GM12878 (cell line): ENCODE measurements at regions not wholly inside any gene's neighbourhood (a gene's known extent, or its start where the extent isn't known, plus 50 kb on each side); places are given as distances from the start of the nearest gene placed in this dataset.

Experiments used
- ATAC-seq: fragments of 200-7000 bp; cut with Tn5 transposase; 3 replicates; pipeline ENCODE4 v1.9.1; 2020; ENCODE audit warnings: mild to moderate bottlenecking, moderate library complexity
- BruUV-seq: library from RNA; stranded (reverse); fragments of 400-500 nt; replicated peaks from 2 replicates; lab custom pipeline; 2021; lab: Mats Ljungman, UMichigan
- CTCF ChIA-PET: fragments of 300-600 bp; sonication (Branson Sonifier 250); formaldehyde crosslinking; extraction: SDS; loops from one replicate; lab custom pipeline; 2021; ENCODE audit warnings: inconsistent platforms; lab: Yijun Ruan, JAX
- POLR2A ChIA-PET: fragments of 350-600 bp; formaldehyde crosslinking; extraction: SDS; loops from one replicate; lab custom pipeline; 2021; ENCODE audit warnings: inconsistent platforms; lab: Charles Lee
- RAD21 ChIA-PET: fragments of 300-600 bp; sonication (Branson Sonifier 250); formaldehyde crosslinking; loops from one replicate; lab custom pipeline; 2023; ENCODE audit warnings: antibody characterized with exemption; ENCODE audit not compliant: unreplicated experiment; lab: Charles Lee
- SMC1A ChIA-PET: fragments of 300-600 bp; sonication (Branson Sonifier 250); formaldehyde crosslinking; loops from one replicate; lab custom pipeline; 2023; ENCODE audit not compliant: unreplicated experiment, uncharacterized antibody; lab: Charles Lee
- DNase-seq: peaks from one replicate; pipeline ENCODE4 v3.0.0-alpha.2; 2011; ENCODE audit warnings: low read depth, low spot score
- FAIRE-seq: peaks from 3 replicates; lab custom pipeline; 2011; peaks lifted over from hg19 to GRCh38; lab: Jason Lieb, UNC
- H2AFZ ChIP-seq: 2 replicates; pipeline ENCODE4 v1.6.0; 2011; ENCODE audit warnings: low read depth, low read length, control low read depth; ENCODE audit not compliant: control insufficient read depth
- H3K27ac ChIP-seq: 2 replicates; pipeline ENCODE4 v1.5.1; 2011; ENCODE audit warnings: control low read depth; ENCODE audit not compliant: control insufficient read depth, insufficient read depth
- H3K27me3 ChIP-seq, 2 experiments: replicated peaks in 1 of 2; 2 replicates each; pipeline versions ENCODE4 v1.6.0 to v1.6.1; 2011; ENCODE audit warnings: low read length in 1 of 2; ENCODE audit not compliant: control insufficient read depth in 2 of 2, insufficient read depth in 2 of 2
- H3K36me3 ChIP-seq, 2 experiments: 2 replicates each; pipeline ENCODE4 v1.5.1; 2011; ENCODE audit warnings: low read length in 1 of 2; ENCODE audit not compliant: control insufficient read depth in 2 of 2, insufficient read depth in 2 of 2
- H3K4me1 ChIP-seq: 2 replicates; pipeline ENCODE4 v1.6.1; 2011; ENCODE audit warnings: mild to moderate bottlenecking, low read length, moderate library complexity, mixed read lengths; ENCODE audit not compliant: control insufficient read depth, insufficient read depth
- H3K4me2 ChIP-seq: 2 replicates; pipeline ENCODE4 v1.6.0; 2011; ENCODE audit warnings: control low read depth; ENCODE audit not compliant: control insufficient read depth, insufficient read depth
- H3K4me3 ChIP-seq: fragments of 200-600 bp; sonication (generic); 2 replicates; pipeline ENCODE4 v1.5.1; 2016
- H3K79me2 ChIP-seq: 2 replicates; pipeline ENCODE4 v1.6.0; 2011; ENCODE audit warnings: low read length; ENCODE audit not compliant: control insufficient read depth, insufficient read depth
- H3K9ac ChIP-seq: 2 replicates; pipeline ENCODE4 v1.8.0; 2011; ENCODE audit warnings: low read length, control low read depth, mixed read lengths; ENCODE audit not compliant: control insufficient read depth, insufficient read depth
- H3K9me3 ChIP-seq: replicated peaks from 3 replicates; pipeline ENCODE4 v1.5.1; 2011; ENCODE audit warnings: mild to moderate bottlenecking, low read length; ENCODE audit not compliant: control insufficient read depth, insufficient read depth
- H4K20me1 ChIP-seq: 2 replicates; pipeline ENCODE4 v1.6.0; 2011; ENCODE audit not compliant: control insufficient read depth, insufficient read depth
- ATF3 ChIP-seq: IDR thresholded peaks from 2 replicates; pipeline ENCODE4 v1.6.1; 2011; ENCODE audit warnings: low read depth, mild to moderate bottlenecking, low read length, moderate library complexity, borderline replicate concordance; ENCODE audit errors: extremely low read depth
- ATF7 ChIP-seq: fragments of 450-650 bp; IDR thresholded peaks from 2 replicates; pipeline ENCODE4 v1.6.1; 2016; ENCODE audit warnings: low read depth, mild to moderate bottlenecking
- FOXM1 ChIP-seq: IDR thresholded peaks from 2 replicates; pipeline ENCODE4 v1.6.1; 2012; ENCODE audit warnings: low read depth, mild to moderate bottlenecking, inconsistent platforms, low read length, moderate library complexity
- MXI1 ChIP-seq: fragments of 150-350 bp; IDR thresholded peaks from 2 replicates; pipeline ENCODE4 v1.6.1; 2011; ENCODE audit warnings: low read depth, mild to moderate bottlenecking, inconsistent platforms, low read length, improper control_type of control experiment
- NFYA ChIP-seq: IDR thresholded peaks from 2 replicates; pipeline ENCODE4 v1.6.1; 2011; ENCODE audit warnings: low read depth, mild to moderate bottlenecking, low read length, improper control_type of control experiment, borderline replicate concordance
- NFYB ChIP-seq: IDR thresholded peaks from 2 replicates; pipeline ENCODE4 v1.6.1; 2011; ENCODE audit warnings: low read depth, mild to moderate bottlenecking, low read length, improper control_type of control experiment, moderate library complexity; ENCODE audit not compliant: insufficient read depth
- PKNOX1 ChIP-seq: fragments of 450-650 bp; IDR thresholded peaks from 2 replicates; pipeline ENCODE4 v1.6.1; 2016; ENCODE audit warnings: mild to moderate bottlenecking
- SMAD1 ChIP-seq: fragments of 450-650 bp; IDR thresholded peaks from 2 replicates; pipeline ENCODE4 v1.6.1; 2018; ENCODE audit warnings: mild to moderate bottlenecking, low read depth; ENCODE audit not compliant: partially characterized antibody
- SMAD5 ChIP-seq: IDR thresholded peaks from 2 replicates; pipeline ENCODE4 v1.6.1; 2016; ENCODE audit warnings: antibody characterized with exemption, low read depth
- SMARCA5 ChIP-seq: fragments of 450-650 bp; IDR thresholded peaks from 2 replicates; pipeline ENCODE4 v1.6.1; 2017; ENCODE audit warnings: mild to moderate bottlenecking
- SP1 ChIP-seq: IDR thresholded peaks from one replicate; pipeline ENCODE4 v1.6.1; 2011; ENCODE audit warnings: low read depth, low read length
- SPI1 ChIP-seq: IDR thresholded peaks from 2 replicates; pipeline ENCODE4 v1.6.1; 2011; ENCODE audit warnings: low read depth, mild to moderate bottlenecking, low read length, moderate library complexity, borderline replicate concordance; ENCODE audit not compliant: insufficient read depth
- STAT3 ChIP-seq: IDR thresholded peaks from 2 replicates; pipeline ENCODE4 v1.6.1; 2011; ENCODE audit warnings: low read depth, low read length, improper control_type of control experiment
- YY1 ChIP-seq: IDR thresholded peaks from 2 replicates; pipeline ENCODE4 v1.6.1; 2011; ENCODE audit warnings: low read depth, mild to moderate bottlenecking, low read length
- ZBED1 ChIP-seq: IDR thresholded peaks from 2 replicates; pipeline ENCODE4 v1.6.1; 2016; ENCODE audit warnings: borderline replicate concordance
- ZNF24 ChIP-seq: fragments of 450-650 bp; IDR thresholded peaks from 2 replicates; pipeline ENCODE4 v1.6.1; 2017; ENCODE audit warnings: antibody characterized with exemption, mild to moderate bottlenecking
- WGBS: methylation state at CpG from one replicate; pipeline ENCODE4 v1.1.6; 2016; ENCODE audit warnings: low lambda C conversion rate; ENCODE audit not compliant: insufficient replicate concordance, insufficient coverage; ENCODE audit errors: missing lambda C conversion rate; 5-methylcytosine and 5-hydroxymethylcytosine counted together
- in situ Hi-C: fragments of 300-500 bp; cut with MboI; formaldehyde crosslinking; loops from 9 replicates; pipeline ENCODE4 v1.14.3; 2018; ENCODE audit warnings: mixed read lengths
- intact Hi-C: fragments of 100-400 bp; cut with micrococcal nuclease; formaldehyde crosslinking; loops from one replicate; pipeline ENCODE4 v1.14.2; 2022; ENCODE audit not compliant: unreplicated experiment

GRCh38 chr9:106531491-106531890 lies 331.5 kb upstream of the ZNF462 start:
- Histone ChIP-seq H3K4me2 (no peak overlapping the region), H3K27me3 (no peaks in the 10 kb centered on the region), H2AFZ (no peak overlapping the region), H3K9me3 (no peaks in the 10 kb centered on the region), H3K79me2 (no peaks in the 10 kb centered on the region), H3K27ac (no peak overlapping the region), H4K20me1 (no peaks in the 10 kb centered on the region), H3K36me3 (no peaks in the 10 kb centered on the region), H3K4me1 (no peaks in the 10 kb centered on the region), H3K9ac (no peak overlapping the region), H3K4me3 (no peak overlapping the region)
- 45% methylated on average over 1 of the region's 1 CpG for WGBS
- no TSS peak for BruUV-seq
- TF ChIP-seq FOXM1 (no peak), SMAD5 (no peak), NFYA (no peak)
- intact Hi-C loops (no loop called here), in situ Hi-C loops (no loop called here)
- ChIA-PET SMC1A (no interaction called here), RAD21 (no interaction called here), POLR2A (no interaction called here), CTCF (no interaction called here)
- FAIRE-seq (no peak), DNase-seq (no peak), ATAC-seq (no peak)

- ChIA-PET SMC1A (interaction anchor here (1.2 to 1.5 kb wide), 2 partner anchors 9 to 29 kb away, joined by 3 to 4 read pairs; no protein-coding TSS in a partner anchor), POLR2A (no interaction called here), RAD21 (no interaction called here)
- H2AFZ ChIP-seq = no peak overlapping the region
- in situ Hi-C loops (no loop called here), intact Hi-C loops (no loop called here)
- FAIRE-seq (no peak), ATAC-seq (no peak)
- no peak overlapping the region for H3K4me2 ChIP-seq
- no peaks in the 10 kb centered on the region for H3K36me3 ChIP-seq
- H3K4me3 ChIP-seq = no peak overlapping the region
- H4K20me1 ChIP-seq = no peaks in the 10 kb centered on the region
- H3K9ac ChIP-seq = no peak overlapping the region
- no peaks in the 10 kb centered on the region for H3K9me3 ChIP-seq
- H3K27ac ChIP-seq = no peak overlapping the region
- no peak for TF ChIP-seq SPI1
- TF ChIP-seq NFYB = no peak
- no peak for TF ChIP-seq SMAD1
- no peak for TF ChIP-seq ZNF24
- TF ChIP-seq MXI1 = no peak
- TF ChIP-seq STAT3 = no peak
- TF ChIP-seq ATF7 = no peak
- TF ChIP-seq YY1 = no peak
- no peak for TF ChIP-seq SP1
- TF ChIP-seq ZBED1 = no peak
- no peak for TF ChIP-seq PKNOX1
- TF ChIP-seq ATF3 = no peak
- TF ChIP-seq SMARCA5 = no peak
- TF ChIP-seq, all 136 proteins: peak for 0
- Histone ChIP-seq H3K4me1 (no peaks in the 10 kb centered on the region), H3K27me3 (no peaks in the 10 kb centered on the region), H3K79me2 (no peaks in the 10 kb centered on the region)
- WGBS = 33% methylated on average over 3 of the region's 5 CpGs
- BruUV-seq = no TSS peak
- CTCF ChIA-PET = no interaction called here
- DNase-seq = no peak
These were observed 330.5 kb upstream of the ZNF462 start for GRCh38 chr9:106532306-106533015.
